ENCODE measurements at regions not wholly inside any gene's neighbourhood (a gene's known extent, or its start where the extent isn't known, plus 50 kb on each side); places are given as distances from the start of the nearest gene placed in this dataset.

- intact Hi-C loops (cut with micrococcal nuclease), result no loop called here
- Histone ChIP-seq H3K27ac (ENCODE audit: low read length) (no peak overlapping the region), H3K4me1 (ENCODE audit: control insufficient read depth, insufficient read depth, low read length) (no peaks in the 10 kb centered on the region), H3K4me3 (ENCODE audit: low read length) (no peak overlapping the region), H3K27me3 (ENCODE audit: control insufficient read depth, insufficient read depth, low read length) (no peaks in the 10 kb centered on the region), H3K9me3 (ENCODE audit: control insufficient read depth, insufficient read depth, low read length) (no peaks in the 10 kb centered on the region), H3K36me3 (ENCODE audit: control insufficient read depth, insufficient read depth, low read length) (no peaks in the 10 kb centered on the region)
- no peak overlapping the region for H3K27ac Mint-ChIP-seq
- TF ChIP-seq CTCF (IDR thresholded peaks at IDR 0.05), result no peak
- ATAC-seq, result no peak
- no peaks in the 10 kb centered on the region for H3K9me3 Mint-ChIP-seq
- 89% methylated on average over 4 of the region's 4 CpGs for WGBS (ENCODE audit: insufficient coverage)
- peaks cover 0 to 7% of the 10 kb centered on the region in 2 donors for H3K4me1 Mint-ChIP-seq
- no peak for DNase-seq
- peaks cover 8 to 9% of the 10 kb centered on the region in 2 donors for H3K27me3 Mint-ChIP-seq (ENCODE audit: low read depth in 2 of 2)
- H3K4me3 Mint-ChIP-seq, result no peak overlapping the region
- H3K36me3 Mint-ChIP-seq, result no peaks in the 10 kb centered on the region
Measured at GRCh38 chr1:55329808-55330432, 114.8 kb upstream of the USP24 start.

- intact Hi-C loops (cut with micrococcal nuclease), result no loop called here
- no peak for ATAC-seq
Measured at GRCh38 chr1:55329091-55329490, 113.9 kb upstream of the USP24 start.

DNA sequence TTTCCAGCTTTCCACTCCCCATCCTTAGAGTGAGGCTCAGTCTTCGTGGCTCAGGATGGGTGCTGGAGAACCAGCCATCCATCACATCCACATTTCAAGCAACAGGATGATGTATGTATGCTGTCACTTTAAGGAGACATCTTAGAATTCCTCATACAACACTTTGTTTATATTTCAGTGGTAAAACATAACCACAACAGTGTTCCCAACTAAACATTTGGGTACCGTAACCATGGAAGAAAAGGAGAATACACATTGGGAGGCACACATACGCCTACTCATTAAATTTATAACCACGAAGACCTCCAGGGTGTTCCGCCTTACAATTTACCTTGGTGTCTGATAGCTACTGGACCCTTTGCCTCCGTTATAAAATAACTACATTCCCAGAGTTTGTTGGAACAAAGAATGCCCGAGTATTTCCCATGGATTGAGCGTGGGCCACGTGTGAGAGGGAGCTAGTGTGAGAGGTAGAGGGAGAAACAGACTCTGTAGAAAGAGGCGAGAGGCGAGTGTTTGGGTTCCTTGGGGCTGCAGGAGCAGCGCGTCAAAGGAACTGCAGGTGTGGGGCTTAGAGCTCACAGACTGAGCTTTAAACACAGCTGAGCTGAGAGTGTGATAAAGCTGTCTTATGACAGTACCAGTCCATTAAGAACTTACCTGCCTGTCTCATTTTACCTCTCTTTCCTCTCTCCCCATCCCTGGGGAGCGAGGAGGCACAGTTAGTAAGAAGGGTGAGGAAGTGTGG lies 111.5 kb upstream of the USP24 start:
- H3K27me3 Mint-ChIP-seq (ENCODE audit: low read depth in 2 of 2), result peaks cover 0 to 8% of the 10 kb centered on the region in 2 donors

More at GRCh38 chr1:55329091-55329490, 113.9 kb upstream of the USP24 start:
- Mint-ChIP-seq H3K27me3 (ENCODE audit: low read depth in 2 of 2) (peaks cover 8 to 9% of the 10 kb centered on the region in 2 donors), H3K9me3 (no peaks in the 10 kb centered on the region), H3K4me1 (peaks cover 0 to 2% of the 10 kb centered on the region in 2 donors), H3K27ac (no peak overlapping the region), H3K36me3 (no peaks in the 10 kb centered on the region), H3K4me3 (no peak overlapping the region)
- H3K4me1 ChIP-seq (ENCODE audit: control insufficient read depth, insufficient read depth, low read length), result no peaks in the 10 kb centered on the region
- H3K9me3 ChIP-seq (ENCODE audit: control insufficient read depth, insufficient read depth, low read length), result no peaks in the 10 kb centered on the region
- no peaks in the 10 kb centered on the region for H3K27me3 ChIP-seq (ENCODE audit: control insufficient read depth, insufficient read depth, low read length)
- H3K36me3 ChIP-seq (ENCODE audit: control insufficient read depth, insufficient read depth, low read length), result no peaks in the 10 kb centered on the region
- WGBS (ENCODE audit: insufficient coverage), result 86% methylated on average over 5 of the region's 5 CpGs
- no peak overlapping the region for H3K4me3 ChIP-seq (ENCODE audit: low read length)
- no peak for DNase-seq
- no peak overlapping the region for H3K27ac ChIP-seq (ENCODE audit: low read length)
- no peak for TF ChIP-seq CTCF (IDR thresholded peaks at IDR 0.05)

More for the DNA sequence above, 111.5 kb upstream of the USP24 start:
- H3K36me3 ChIP-seq (ENCODE audit: control insufficient read depth, insufficient read depth, low read length), result no peaks in the 10 kb centered on the region
- no peak for TF ChIP-seq CTCF (IDR thresholded peaks at IDR 0.05)
- Mint-ChIP-seq H3K4me1 (no peaks in the 10 kb centered on the region), H3K27ac (no peak overlapping the region), H3K4me3 (no peak overlapping the region), H3K36me3 (no peaks in the 10 kb centered on the region), H3K9me3 (no peaks in the 10 kb centered on the region)
- no peak for DNase-seq
- ATAC-seq, result no peak
- H3K4me3 ChIP-seq (ENCODE audit: low read length), result no peak overlapping the region
- intact Hi-C loops (cut with micrococcal nuclease), result no loop called here
- H3K9me3 ChIP-seq (ENCODE audit: control insufficient read depth, insufficient read depth, low read length), result no peaks in the 10 kb centered on the region
- no peaks in the 10 kb centered on the region for H3K4me1 ChIP-seq (ENCODE audit: control insufficient read depth, insufficient read depth, low read length)
- no peaks in the 10 kb centered on the region for H3K27me3 ChIP-seq (ENCODE audit: control insufficient read depth, insufficient read depth, low read length)
- 88% methylated on average over 12 of the region's 14 CpGs for WGBS (ENCODE audit: insufficient coverage)
- no peak overlapping the region for H3K27ac ChIP-seq (ENCODE audit: low read length)
